H1 (cell line): ENCODE measurements at regions not wholly inside any gene's neighbourhood (a gene's known extent, or its start where the extent isn't known, plus 50 kb on each side); places are given as distances from the start of the nearest gene placed in this dataset.

Experiments
- CTCF ChIA-PET: fragments of 300-600 bp; sonication (Branson Sonifier 250); formaldehyde crosslinking; loops from one replicate; lab custom pipeline; 2021; ENCODE audit not compliant: partially characterized antibody; lab: Charles Lee
- POLR2A ChIA-PET: fragments of 300-600 bp; sonication (Branson Sonifier 250); formaldehyde crosslinking; loops from one replicate; lab custom pipeline; 2021; ENCODE audit warnings: inconsistent platforms; ENCODE audit not compliant: partially characterized antibody; lab: Charles Lee
- DNase-seq, 2 experiments: peaks; one replicate each; pipeline versions ENCODE4 v3.0.0 to v3.0.0-alpha.2; 2010 to 2022; ENCODE audit warnings: low spot score in 2 of 2, low read depth in 1 of 2, mixed read lengths in 1 of 2
- FAIRE-seq: peaks from 2 replicates; lab custom pipeline; 2011; peaks lifted over from hg19 to GRCh38; lab: Jason Lieb, UNC
- H2AFZ ChIP-seq: 2 replicates; pipeline ENCODE4 v1.8.1; 2012; ENCODE audit warnings: low read length, inconsistent platforms
- H2AK5ac ChIP-seq: 2 replicates; pipeline ENCODE4 v1.6.1; 2013; ENCODE audit warnings: low read depth, low read length
- H2BK120ac ChIP-seq: replicated peaks from 2 replicates; pipeline ENCODE3; 2013; ENCODE audit warnings: low read depth, low read length, inconsistent platforms
- H2BK12ac ChIP-seq: 2 replicates; pipeline ENCODE4 v1.6.1; 2013; ENCODE audit warnings: low read depth, low read length
- H2BK15ac ChIP-seq: 2 replicates; pipeline ENCODE4 v1.6.1; 2013; ENCODE audit warnings: low read length
- H2BK20ac ChIP-seq: 2 replicates; pipeline ENCODE4 v1.6.1; 2013; ENCODE audit warnings: low read length
- H2BK5ac ChIP-seq: 2 replicates; pipeline ENCODE4 v1.6.1; 2013; ENCODE audit warnings: low read depth, low read length
- H3K14ac ChIP-seq: 2 replicates; pipeline ENCODE4 v1.6.1; 2013; ENCODE audit warnings: inconsistent platforms; ENCODE audit not compliant: insufficient read length
- H3K18ac ChIP-seq: 2 replicates; pipeline ENCODE4 v1.6.1; 2013; ENCODE audit warnings: low read length; ENCODE audit errors: extremely low read depth
- H3K23ac ChIP-seq: 2 replicates; pipeline ENCODE4 v1.6.1; 2013; ENCODE audit warnings: inconsistent platforms; ENCODE audit not compliant: insufficient read length
- H3K23me2 ChIP-seq: 2 replicates; pipeline ENCODE4 v1.6.1; 2013; ENCODE audit warnings: low read depth, low read length
- H3K27ac ChIP-seq: 2 replicates; pipeline ENCODE4 v1.6.1; 2011; ENCODE audit warnings: low read depth, low read length, inconsistent platforms
- H3K27me3 ChIP-seq, 4 experiments: replicated peaks in 1 of 4; 1 replicate in 1 of 4; 2 replicates in 3 of 4; pipeline versions ENCODE4 v1.6.1 to v1.8.1; 2011 to 2013; ENCODE audit warnings: low read length in 3 of 4, mild to moderate bottlenecking in 3 of 4, inconsistent platforms in 2 of 4, mixed read lengths in 2 of 4, moderate library complexity in 1 of 4; ENCODE audit not compliant: control insufficient read depth in 3 of 4, insufficient read depth in 3 of 4; ENCODE audit errors: extremely low read depth in 1 of 4
- H3K36me3 ChIP-seq, 4 experiments: 2 replicates each; pipeline versions ENCODE4 v1.6.1 to v1.8.1; 2011 to 2013; ENCODE audit warnings: mild to moderate bottlenecking in 4 of 4, low read length in 3 of 4, moderate library complexity in 2 of 4, control low read depth in 1 of 4, inconsistent platforms in 1 of 4; ENCODE audit not compliant: insufficient read depth in 4 of 4, control insufficient read depth in 2 of 4
- H3K4ac ChIP-seq: replicated peaks from 2 replicates; pipeline ENCODE3; 2013; ENCODE audit warnings: low read length, low read depth, mixed read lengths, inconsistent platforms; ENCODE audit not compliant: insufficient read length
- H3K4me1 ChIP-seq, 4 experiments: replicated peaks in 1 of 4; 1 replicate in 1 of 4; 2 replicates in 3 of 4; pipeline versions ENCODE4 v1.6.1 to v1.8.1; 2011 to 2013; ENCODE audit warnings: low read length in 3 of 4, inconsistent platforms in 2 of 4, mixed read lengths in 1 of 4; ENCODE audit not compliant: insufficient read depth in 4 of 4, control insufficient read depth in 3 of 4
- H3K4me2 ChIP-seq, 2 experiments: 2 replicates each; pipeline versions ENCODE4 v1.6.1 to v1.8.1; 2011 to 2013; ENCODE audit warnings: low read depth in 2 of 2, low read length in 2 of 2, control low read depth in 1 of 2, inconsistent platforms in 1 of 2, mild to moderate bottlenecking in 1 of 2; ENCODE audit not compliant: insufficient read depth in 1 of 2
- H3K4me3 ChIP-seq, 4 experiments: fragments of 200-600, 300-600 bp in 1 of 4; sonication (generic), shearing (Covaris generic), sonication (Bioruptor Twin) in 1 of 4; 2 replicates each; pipeline versions ENCODE4 v1.5.1 to v1.8.1; 2011 to 2016; ENCODE audit warnings: low read length in 4 of 4, low read depth in 3 of 4, control low read depth in 2 of 4, inconsistent platforms in 2 of 4, mild to moderate bottlenecking in 2 of 4, mixed read lengths in 1 of 4, moderate library complexity in 1 of 4; ENCODE audit not compliant: insufficient read depth in 2 of 4; ENCODE audit errors: extremely low read depth in 1 of 4
- H3K56ac ChIP-seq: replicated peaks from 2 replicates; pipeline ENCODE3; 2013; ENCODE audit warnings: low read depth, mild to moderate bottlenecking, mixed read lengths, low read length, inconsistent platforms; ENCODE audit not compliant: insufficient read length
- H3K79me1 ChIP-seq: 2 replicates; pipeline ENCODE4 v1.6.1; 2013; ENCODE audit warnings: low read depth, low read length, control low read depth
- H3K79me2 ChIP-seq, 2 experiments: 2 replicates each; pipeline versions ENCODE4 v1.6.1 to v1.8.1; 2012 to 2013; ENCODE audit warnings: low read length in 2 of 2, mild to moderate bottlenecking in 2 of 2, inconsistent platforms in 1 of 2; ENCODE audit not compliant: insufficient read depth in 2 of 2, control insufficient read depth in 1 of 2
- H3K9ac ChIP-seq, 4 experiments: replicated peaks in 1 of 4; 1 replicate in 1 of 4; 2 replicates in 3 of 4; pipeline versions ENCODE4 v1.6.1 to v1.8.1; 2011 to 2013; ENCODE audit warnings: low read depth in 3 of 4, low read length in 3 of 4, control low read depth in 2 of 4, mild to moderate bottlenecking in 2 of 4, moderate library complexity in 2 of 4, inconsistent platforms in 1 of 4; ENCODE audit errors: extremely low read depth in 1 of 4
- H3K9me3 ChIP-seq, 2 experiments: 2 replicates each; pipeline versions ENCODE4 v1.6.1 to v1.8.1; 2012 to 2013; ENCODE audit warnings: mild to moderate bottlenecking in 2 of 2, moderate library complexity in 2 of 2, control low read depth in 1 of 2, inconsistent platforms in 1 of 2, low read depth in 1 of 2, low read length in 1 of 2, mixed read lengths in 1 of 2; ENCODE audit not compliant: insufficient read depth in 2 of 2
- H4K20me1 ChIP-seq, 2 experiments: replicated peaks in 1 of 2; 2 replicates each; pipeline versions ENCODE3 to v1.8.1; 2011 to 2013; ENCODE audit warnings: inconsistent platforms in 2 of 2, low read length in 2 of 2, mild to moderate bottlenecking in 1 of 2; ENCODE audit not compliant: insufficient read depth in 2 of 2, control insufficient read depth in 1 of 2
- H4K5ac ChIP-seq: 2 replicates; pipeline ENCODE4 v1.6.1; 2013; ENCODE audit warnings: low read length, low read depth, mixed read lengths, inconsistent platforms; ENCODE audit not compliant: insufficient read length
- H4K8ac ChIP-seq: 2 replicates; pipeline ENCODE4 v1.8.0; 2013; ENCODE audit warnings: mild to moderate bottlenecking, moderate library complexity, low read length, inconsistent platforms; ENCODE audit not compliant: insufficient read depth; ENCODE audit errors: extremely low read depth
- H4K91ac ChIP-seq: replicated peaks from 2 replicates; pipeline ENCODE3; 2013; ENCODE audit warnings: low read length, mixed read lengths, inconsistent platforms; ENCODE audit not compliant: insufficient read length
- ATF3 ChIP-seq: IDR thresholded peaks from 2 replicates; pipeline ENCODE4 v1.6.1; 2011; ENCODE audit warnings: low read depth, mild to moderate bottlenecking, low read length; ENCODE audit not compliant: insufficient read depth
- CHD1 ChIP-seq: IDR thresholded peaks from 2 replicates; pipeline ENCODE4 v1.6.1; 2012; ENCODE audit warnings: low read depth, low read length, improper control_type of control experiment
- CHD2 ChIP-seq: IDR thresholded peaks from 2 replicates; pipeline ENCODE4 v1.6.1; 2012; ENCODE audit warnings: low read length, improper control_type of control experiment
- E2F6 ChIP-seq: IDR thresholded peaks from 2 replicates; pipeline ENCODE4 v1.6.1; 2012; ENCODE audit warnings: inconsistent platforms
- GABPA ChIP-seq: IDR thresholded peaks from 2 replicates; pipeline ENCODE4 v1.6.1; 2011; ENCODE audit warnings: mild to moderate bottlenecking, low read length, moderate library complexity, borderline replicate concordance; ENCODE audit not compliant: insufficient read depth
- HDAC6 ChIP-seq: IDR thresholded peaks from one replicate; pipeline ENCODE4 v1.7.1; 2012; ENCODE audit warnings: low read depth, mild to moderate bottlenecking, inconsistent platforms, low read length, moderate library complexity
- MAX ChIP-seq: IDR thresholded peaks from 2 replicates; pipeline ENCODE4 v1.6.1; 2012; ENCODE audit warnings: inconsistent platforms
- NANOG ChIP-seq: IDR thresholded peaks from 2 replicates; pipeline ENCODE4 v1.6.1; 2011; ENCODE audit warnings: low read length, low read depth, mild to moderate bottlenecking, inconsistent platforms; ENCODE audit not compliant: insufficient read depth, poor library complexity, severe bottlenecking
- NRF1 ChIP-seq: IDR thresholded peaks from 2 replicates; pipeline ENCODE4 v1.6.1; 2011; ENCODE audit warnings: mild to moderate bottlenecking, low read depth, low read length, improper control_type of control experiment
- RBBP5 ChIP-seq: IDR thresholded peaks from 2 replicates; pipeline ENCODE4 v1.7.1; 2012; ENCODE audit warnings: low read depth, mild to moderate bottlenecking, inconsistent platforms, low read length, moderate library complexity, borderline replicate concordance
- RXRA ChIP-seq: IDR thresholded peaks from 2 replicates; pipeline ENCODE4 v1.6.1; 2011; ENCODE audit warnings: low read depth, mild to moderate bottlenecking, low read length, moderate library complexity; ENCODE audit not compliant: insufficient read depth
- SP4 ChIP-seq: IDR thresholded peaks from 2 replicates; pipeline ENCODE4 v1.6.1; 2012; ENCODE audit warnings: low read length, inconsistent platforms
- TAF1 ChIP-seq: IDR thresholded peaks from 2 replicates; pipeline ENCODE4 v1.6.1; 2011; ENCODE audit warnings: mild to moderate bottlenecking, low read depth, low read length
- WGBS, 2 experiments: shearing (Covaris generic) in 1 of 2; methylation state at CpG; one replicate each; pipeline versions ENCODE4 v1.1.6 to v1.1.7; 2013 to 2015; ENCODE audit warnings: low lambda C conversion rate in 2 of 2, mixed read lengths in 2 of 2, inconsistent platforms in 1 of 2, low coverage in 1 of 2, missing lambda C conversion rate in 1 of 2; ENCODE audit not compliant: insufficient replicate concordance in 2 of 2, insufficient coverage in 1 of 2, insufficient read length in 1 of 2; ENCODE audit errors: extremely low coverage in 1 of 2, missing lambda C conversion rate in 1 of 2; 5-methylcytosine and 5-hydroxymethylcytosine counted together

GRCh38 chr7:131145026-131145425 lies 182.7 kb upstream of the MKLN1 start:
- CTCF ChIA-PET: interaction anchor here (1.2 to 1.6 kb wide), 2 partner anchors 11 to 13 kb away, joined by 4 read pairs; no protein-coding TSS in a partner anchor
- TF ChIP-seq CHD1: no peak
- no peak for TF ChIP-seq NRF1
- no peak for TF ChIP-seq MAX
- TF ChIP-seq RBBP5: no peak
- no peak for TF ChIP-seq NANOG
- TF ChIP-seq ATF3: no peak
- no peak for TF ChIP-seq SP4
- no peak for TF ChIP-seq RXRA
- no peak for TF ChIP-seq HDAC6
- TF ChIP-seq GABPA: no peak
- TF ChIP-seq TAF1: no peak
- no peak for TF ChIP-seq E2F6
- TF ChIP-seq CHD2: no peak
- no peak overlapping the region for H3K4me3 ChIP-seq

More at GRCh38 chr7:131145026-131145425, 182.7 kb upstream of the MKLN1 start:
- Histone ChIP-seq H3K4ac (no peak overlapping the region), H3K9me3 (no peaks in the 10 kb centered on the region), H2BK12ac (no peak overlapping the region), H2BK20ac (no peak overlapping the region), H3K79me2 (no peaks in the 10 kb centered on the region), H4K5ac (no peak overlapping the region), H2BK120ac (no peak overlapping the region), H4K8ac (no peak overlapping the region), H2AK5ac (no peak overlapping the region), H3K4me1 (no peaks in the 10 kb centered on the region), H3K23ac (no peak overlapping the region), H3K23me2 (no peaks in the 10 kb centered on the region), H2BK15ac (no peak overlapping the region), H3K9ac (no peak overlapping the region), H3K36me3 (no peaks in the 10 kb centered on the region), H2BK5ac (no peak overlapping the region), H4K91ac (no peak overlapping the region), H3K27me3 (no peaks in the 10 kb centered on the region), H4K20me1 (no peaks in the 10 kb centered on the region), H3K56ac (no peak overlapping the region), H3K79me1 (no peaks in the 10 kb centered on the region), H3K14ac (no peak overlapping the region), H3K27ac (no peak overlapping the region), H3K18ac (no peak overlapping the region), H3K4me2 (no peak overlapping the region), H2AFZ (no peak overlapping the region)
- 85% methylated on average over 8 of the region's 8 CpGs; no CpG with 5 or more reads in 1 of the 2 experiments for WGBS, 2 experiments
- POLR2A ChIA-PET: no interaction called here
- DNase-seq (no peak), FAIRE-seq (no peak)
